Natural killer cell treated with Interleukin-12 subunit alpha and Interleukin-12 subunit beta and Interleukin-15 and Interleukin-18, amount 100 ng/mL, for 72 hours (primary cell): ENCODE measurements at regions not wholly inside any gene's neighbourhood (a gene's known extent, or its start where the extent isn't known, plus 50 kb on each side); places are given as distances from the start of the nearest gene placed in this dataset.
"Not testable (repeated sequence)": the region's sequence is repeated elsewhere in the genome, so short reads cannot be mapped to it uniquely, and the experiment has no call there.

Experiments used
- ATAC-seq, 2 donors: fragments of 150-1000 bp; cut with Tn5 transposase in 1 of 2; sonication (Bioruptor Pico), chemical (Tn5 transposase) in 1 of 2; 2 replicates each; pipeline ENCODE4 v1.10.0; 2021
- DNase-seq: peaks from one replicate; pipeline ENCODE4 v3.0.0; 2022; ENCODE audit warnings: low spot score
- H3K27ac Mint-ChIP-seq, 2 donors: 1 replicate in 1 of 2; 2 replicates in 1 of 2; pipeline ENCODE4 v1.8.0; 2022; ENCODE audit warnings: mixed read lengths in 2 of 2, mild to moderate bottlenecking in 1 of 2, moderate library complexity in 1 of 2
- H3K27me3 Mint-ChIP-seq, 2 donors: 1 replicate in 1 of 2; 2 replicates in 1 of 2; pipeline ENCODE4 v1.8.0; 2022; ENCODE audit warnings: mixed read lengths in 2 of 2
- H3K36me3 Mint-ChIP-seq: one replicate; pipeline ENCODE4 v1.8.0; 2022; ENCODE audit warnings: mixed read lengths
- H3K4me1 Mint-ChIP-seq, 2 donors: 1 replicate in 1 of 2; 2 replicates in 1 of 2; pipeline ENCODE4 v1.8.0; 2022; ENCODE audit warnings: low read depth in 2 of 2, mixed read lengths in 2 of 2, mild to moderate bottlenecking in 1 of 2
- H3K4me3 Mint-ChIP-seq: one replicate; pipeline ENCODE4 v1.8.0; 2022; ENCODE audit warnings: mixed read lengths
- H3K9me3 Mint-ChIP-seq: 2 replicates; pipeline ENCODE4 v1.8.0; 2022; ENCODE audit warnings: mixed read lengths

GRCh38 chr4:177185579-177185978 is 124.1 kb upstream of the NEIL3 start:
- DNase-seq = no peak
- H3K9me3 Mint-ChIP-seq = peaks cover 3% of the 10 kb centered on the region
- no peak overlapping the region for H3K4me3 Mint-ChIP-seq
- no peaks in the 10 kb centered on the region for H3K36me3 Mint-ChIP-seq
- no peaks in the 10 kb centered on the region for H3K27me3 Mint-ChIP-seq
- no peak for ATAC-seq
- no peak overlapping the region for H3K27ac Mint-ChIP-seq
- H3K4me1 Mint-ChIP-seq = no peaks in the 10 kb centered on the region

- H3K27me3 Mint-ChIP-seq = no peaks in the 10 kb centered on the region
- H3K9me3 Mint-ChIP-seq = no peaks in the 10 kb centered on the region
- DNase-seq (no peak), ATAC-seq (no peak)
- no peak overlapping the region for H3K4me3 Mint-ChIP-seq
- H3K36me3 Mint-ChIP-seq = no peaks in the 10 kb centered on the region
- no peaks in the 10 kb centered on the region for H3K4me1 Mint-ChIP-seq
- H3K27ac Mint-ChIP-seq = no peak overlapping the region
Measured at GRCh38 chr4:177187371-177187770, 122.3 kb upstream of the NEIL3 start.

- H3K4me3 Mint-ChIP-seq = no peak overlapping the region
- H3K4me1 Mint-ChIP-seq = no peaks in the 10 kb centered on the region
- H3K36me3 Mint-ChIP-seq = no peaks in the 10 kb centered on the region
- DNase-seq = no peak
- no peak for ATAC-seq
- no peak overlapping the region for H3K27ac Mint-ChIP-seq
- no peaks in the 10 kb centered on the region for H3K9me3 Mint-ChIP-seq
- no peaks in the 10 kb centered on the region for H3K27me3 Mint-ChIP-seq
Measured at GRCh38 chr4:177190995-177191580, 118.6 kb upstream of the NEIL3 start.

- no peak overlapping the region for H3K27ac Mint-ChIP-seq
- H3K9me3 Mint-ChIP-seq = no peaks in the 10 kb centered on the region
- H3K27me3 Mint-ChIP-seq = no peaks in the 10 kb centered on the region
- H3K4me1 Mint-ChIP-seq = no peaks in the 10 kb centered on the region
- DNase-seq (no peak), ATAC-seq (no peak)
- H3K4me3 Mint-ChIP-seq = no peak overlapping the region
- H3K36me3 Mint-ChIP-seq = no peaks in the 10 kb centered on the region
Measured at GRCh38 chr4:177191586-177191985, 118.1 kb upstream of the NEIL3 start.

GRCh38 chr4:177191991-177192390 is 117.7 kb upstream of the NEIL3 start:
- H3K9me3 Mint-ChIP-seq = no peaks in the 10 kb centered on the region
- H3K27ac Mint-ChIP-seq = no peak overlapping the region
- H3K4me3 Mint-ChIP-seq = no peak overlapping the region
- no peaks in the 10 kb centered on the region for H3K36me3 Mint-ChIP-seq
- ATAC-seq = no peak
- no peaks in the 10 kb centered on the region for H3K27me3 Mint-ChIP-seq
- DNase-seq = no peak
- H3K4me1 Mint-ChIP-seq = no peaks in the 10 kb centered on the region

- DNase-seq, H3K9me3 Mint-ChIP-seq, H3K27me3 Mint-ChIP-seq, H3K4me3 Mint-ChIP-seq, H3K4me1 Mint-ChIP-seq, H3K27ac Mint-ChIP-seq, ATAC-seq, H3K36me3 Mint-ChIP-seq: not testable (repeated sequence)
Measured at GRCh38 chr4:177193024-177193715, 116.5 kb upstream of the NEIL3 start.

GRCh38 chr4:177194906-177195305 is 114.8 kb upstream of the NEIL3 start:
- H3K27ac Mint-ChIP-seq = no peak overlapping the region
- no peak for DNase-seq
- no peaks in the 10 kb centered on the region for H3K36me3 Mint-ChIP-seq
- peaks cover 2% of the 10 kb centered on the region for H3K9me3 Mint-ChIP-seq
- H3K27me3 Mint-ChIP-seq = no peaks in the 10 kb centered on the region
- no peaks in the 10 kb centered on the region for H3K4me1 Mint-ChIP-seq
- no peak for ATAC-seq
- H3K4me3 Mint-ChIP-seq = no peak overlapping the region

GRCh38 chr4:177196615-177197014 is 113.1 kb upstream of the NEIL3 start:
- H3K9me3 Mint-ChIP-seq = peaks cover 5% of the 10 kb centered on the region
- H3K36me3 Mint-ChIP-seq = no peaks in the 10 kb centered on the region
- H3K27me3 Mint-ChIP-seq = no peaks in the 10 kb centered on the region
- no peak for ATAC-seq
- H3K4me1 Mint-ChIP-seq = no peaks in the 10 kb centered on the region
- DNase-seq = no peak
- no peak overlapping the region for H3K4me3 Mint-ChIP-seq
- no peak overlapping the region for H3K27ac Mint-ChIP-seq

GRCh38 chr4:177201614-177202013 is 108.1 kb upstream of the NEIL3 start:
- Mint-ChIP-seq H3K4me1 (no peaks in the 10 kb centered on the region), H3K27ac (no peak overlapping the region), H3K9me3 (peaks cover 5% of the 10 kb centered on the region), H3K27me3 (no peaks in the 10 kb centered on the region), H3K4me3 (no peak overlapping the region), H3K36me3 (no peaks in the 10 kb centered on the region)
- no peak for ATAC-seq
- DNase-seq = no peak

- DNase-seq = no peak
- ATAC-seq = no peak
- Mint-ChIP-seq H3K36me3 (no peaks in the 10 kb centered on the region), H3K27ac (no peak overlapping the region), H3K9me3 (peaks cover 3% of the 10 kb centered on the region), H3K4me1 (no peaks in the 10 kb centered on the region), H3K4me3 (no peak overlapping the region), H3K27me3 (no peaks in the 10 kb centered on the region)
Measured at GRCh38 chr4:177204126-177204525, 105.5 kb upstream of the NEIL3 start.

GRCh38 chr4:177214935-177215334 is 94.7 kb upstream of the NEIL3 start:
- DNase-seq = no peak
- H3K27ac Mint-ChIP-seq = no peak overlapping the region
- H3K27me3 Mint-ChIP-seq = peaks cover 0 to 8% of the 10 kb centered on the region in 2 donors
- no peak for ATAC-seq
- no peaks in the 10 kb centered on the region for H3K4me1 Mint-ChIP-seq
- no peaks in the 10 kb centered on the region for H3K36me3 Mint-ChIP-seq
- peaks cover 3% of the 10 kb centered on the region for H3K9me3 Mint-ChIP-seq
- no peak overlapping the region for H3K4me3 Mint-ChIP-seq

GRCh38 chr4:177220376-177220775 is 89.3 kb upstream of the NEIL3 start:
- no peak for ATAC-seq
- H3K4me1 Mint-ChIP-seq = no peaks in the 10 kb centered on the region

GRCh38 chr4:177222781-177223180 is 86.9 kb upstream of the NEIL3 start:
- no peaks in the 10 kb centered on the region for H3K36me3 Mint-ChIP-seq
- H3K9me3 Mint-ChIP-seq = no peaks in the 10 kb centered on the region
- H3K27me3 Mint-ChIP-seq = peaks cover 0 to 8% of the 10 kb centered on the region in 2 donors
- DNase-seq = no peak
- no peak overlapping the region for H3K4me3 Mint-ChIP-seq
- H3K4me1 Mint-ChIP-seq = no peaks in the 10 kb centered on the region
- ATAC-seq = no peak
- no peak overlapping the region for H3K27ac Mint-ChIP-seq

More at GRCh38 chr4:177220376-177220775, 89.3 kb upstream of the NEIL3 start:
- H3K9me3 Mint-ChIP-seq = no peaks in the 10 kb centered on the region
- DNase-seq = no peak
- H3K27ac Mint-ChIP-seq = no peak overlapping the region
- H3K4me3 Mint-ChIP-seq = no peak overlapping the region
- peaks cover 0 to 8% of the 10 kb centered on the region in 2 donors for H3K27me3 Mint-ChIP-seq
- no peaks in the 10 kb centered on the region for H3K36me3 Mint-ChIP-seq

- H3K4me3 Mint-ChIP-seq = no peak overlapping the region
- ATAC-seq = no peak
- DNase-seq = no peak
- no peaks in the 10 kb centered on the region for H3K4me1 Mint-ChIP-seq
- no peaks in the 10 kb centered on the region for H3K9me3 Mint-ChIP-seq
- H3K36me3 Mint-ChIP-seq = no peaks in the 10 kb centered on the region
- no peaks in the 10 kb centered on the region for H3K27me3 Mint-ChIP-seq
- H3K27ac Mint-ChIP-seq = no peak overlapping the region
Measured at GRCh38 chr4:177225605-177226004, 84.1 kb upstream of the NEIL3 start.

GRCh38 chr4:177227636-177228035 is 82.0 kb upstream of the NEIL3 start:
- no peak for ATAC-seq
- Mint-ChIP-seq H3K4me1 (no peaks in the 10 kb centered on the region), H3K27me3 (no peaks in the 10 kb centered on the region), H3K4me3 (no peak overlapping the region), H3K36me3 (no peaks in the 10 kb centered on the region), H3K9me3 (no peaks in the 10 kb centered on the region), H3K27ac (no peak overlapping the region)
- DNase-seq = no peak
